Endothelial cell of hepatic sinusoid (primary cell): ENCODE measurements at regions not wholly inside any gene's neighbourhood (a gene's known extent, or its start where the extent isn't known, plus 50 kb on each side); places are given as distances from the start of the nearest gene placed in this dataset.
"Not testable (repeated sequence)": the region's sequence is repeated elsewhere in the genome, so short reads cannot be mapped to it uniquely, and the experiment has no call there.

ENCODE experiments used
- in situ Hi-C: cut with HindIII; loops from 2 replicates; pipeline ENCODE4 v1.10.0; 2017; ENCODE audit warnings: low sequenced_read_pairs

DNA sequence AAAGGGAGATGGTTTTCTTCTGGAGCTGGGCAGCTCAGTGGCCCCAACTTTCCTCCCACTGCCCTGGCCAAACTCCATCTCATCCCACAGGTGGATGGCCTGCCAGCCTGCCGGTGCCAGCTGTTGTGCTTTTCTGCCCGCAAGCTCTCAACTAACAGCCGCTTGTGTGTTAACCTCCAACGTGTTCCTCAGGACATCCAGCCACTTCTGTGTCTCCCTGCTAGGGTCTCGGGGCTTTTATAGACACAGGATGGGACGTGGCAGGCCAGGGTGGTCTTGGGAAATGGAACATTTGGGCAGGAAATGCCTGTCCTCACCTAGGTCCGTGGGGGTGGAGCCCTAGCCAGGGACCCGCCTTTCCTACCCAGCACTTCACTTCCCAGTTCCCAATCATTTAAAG lies 171.1 kb upstream of the RGS17 start:
- in situ Hi-C loops: no loop called here

GRCh38 chr6:153301602-153302001 lies 170.5 kb upstream of the RGS17 start:
- in situ Hi-C loops: no loop called here

DNA sequence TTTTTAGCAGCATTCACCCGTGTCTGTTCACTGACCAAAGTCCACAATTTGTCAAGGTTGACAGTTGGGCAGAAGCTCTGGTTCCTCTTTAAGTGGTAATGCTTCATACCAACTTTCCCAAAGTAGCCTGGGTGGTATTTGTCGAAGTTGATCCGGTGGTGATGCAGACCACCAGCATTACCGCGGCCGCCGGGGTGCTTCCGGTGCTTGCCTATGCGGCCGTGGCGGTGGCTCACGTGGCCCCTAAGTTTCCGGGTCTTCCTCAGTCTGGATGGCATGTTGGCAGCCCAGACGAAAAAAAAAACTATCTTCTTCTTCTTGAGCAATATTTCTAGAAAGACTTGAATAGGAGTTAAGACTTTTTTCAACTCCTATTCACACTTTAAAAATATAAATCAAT lies 151.4 kb upstream of the RGS17 start:
- in situ Hi-C loops: not testable (repeated sequence)

GRCh38 chr6:153275997-153276396 lies 144.9 kb upstream of the RGS17 start:
- in situ Hi-C loops: no loop called here

DNA sequence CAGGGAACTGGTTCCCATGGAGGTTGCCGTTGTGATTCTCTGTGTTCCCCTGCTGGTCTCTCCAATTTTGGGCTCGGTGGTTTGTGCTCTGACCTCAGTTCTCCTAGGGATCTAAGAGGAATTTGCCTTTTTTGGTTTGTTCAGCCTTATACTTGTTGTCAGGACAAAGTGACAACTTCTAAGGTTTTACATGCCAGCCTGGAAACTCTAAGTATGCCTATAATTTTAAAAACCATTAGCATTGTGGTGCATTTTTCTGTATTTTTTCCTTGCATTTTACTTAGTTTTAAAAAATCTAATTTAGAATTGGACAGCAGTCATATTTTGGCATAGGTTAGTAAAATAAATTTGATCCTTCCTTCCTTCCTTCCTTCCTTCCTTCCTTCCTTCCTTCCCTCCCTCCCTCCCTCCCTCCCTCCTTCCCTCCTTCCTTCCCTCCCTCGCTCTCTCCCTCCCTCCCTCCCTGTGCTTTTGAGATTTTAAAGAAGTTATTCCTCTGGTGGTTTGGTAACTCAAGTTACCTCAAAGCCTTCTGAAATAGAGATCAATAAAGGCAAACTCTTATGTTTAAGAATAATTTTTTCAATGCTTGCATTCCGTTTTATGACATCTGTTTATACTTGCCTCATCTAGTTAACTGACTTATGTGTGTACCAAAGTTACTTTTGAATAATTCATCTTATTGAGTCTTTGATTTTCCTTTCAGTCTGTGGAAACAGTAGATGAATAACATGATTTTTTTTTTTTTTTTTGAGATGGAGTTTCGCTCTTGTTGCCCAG lies 141.3 kb upstream of the RGS17 start:
- in situ Hi-C loops: no loop called here

GRCh38 chr6:153263489-153263888 lies 132.4 kb upstream of the RGS17 start:
- in situ Hi-C loops: no loop called here

DNA sequence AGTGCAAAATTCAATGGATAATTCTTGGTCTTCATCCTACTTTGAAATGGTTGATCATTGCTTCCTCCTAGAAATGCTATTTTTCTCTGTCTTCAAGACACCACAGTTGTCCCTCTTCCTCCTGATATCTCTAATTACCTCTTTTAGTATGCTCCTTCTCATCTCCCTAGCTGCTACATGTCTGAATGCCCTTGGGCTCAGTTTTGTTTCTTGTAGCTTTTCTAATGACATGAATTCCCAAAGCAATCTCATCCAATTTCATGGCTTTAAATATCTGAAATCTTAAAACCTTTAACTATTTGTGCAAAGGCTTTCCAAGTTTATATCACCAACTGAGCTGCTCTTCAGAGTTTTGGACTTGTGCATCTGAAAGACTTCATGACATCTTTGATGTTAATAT lies 120.2 kb upstream of the RGS17 start:
- in situ Hi-C loops: no loop called here

GRCh38 chr6:153237670-153238069 lies 106.6 kb upstream of the RGS17 start:
- in situ Hi-C loops: no loop called here

- in situ Hi-C loops: no loop called here
Measured at GRCh38 chr6:153231048-153231646, 100.1 kb upstream of the RGS17 start.

DNA sequence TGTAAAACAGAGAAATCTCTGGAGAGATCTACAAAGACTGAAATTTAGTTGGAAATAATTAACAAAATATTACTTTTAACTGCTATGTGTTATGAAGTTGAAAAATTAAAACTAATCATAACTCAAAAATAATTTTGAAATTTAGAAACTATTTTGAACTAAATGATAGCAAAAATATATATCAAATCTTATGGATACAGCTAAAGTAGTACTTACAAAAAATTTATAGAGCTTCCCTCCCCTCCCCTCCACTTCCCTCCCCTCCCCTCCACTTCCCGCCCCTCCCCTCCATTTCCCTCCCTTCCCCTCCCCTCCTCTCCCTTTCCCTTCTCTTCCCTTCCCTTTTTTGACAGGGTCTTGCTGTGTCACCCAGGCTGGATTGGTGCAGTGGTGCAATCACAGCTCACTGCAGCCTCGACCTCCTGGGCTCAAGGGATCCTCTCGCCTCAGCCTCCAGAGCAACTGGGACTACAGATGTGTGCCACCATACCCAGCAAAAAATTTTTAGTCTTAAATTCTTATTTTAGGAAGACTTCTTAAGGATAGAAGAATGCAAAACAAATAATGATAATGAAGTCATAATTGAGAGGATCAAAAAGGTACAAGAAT lies 87.2 kb upstream of the RGS17 start:
- in situ Hi-C loops: loop anchor here (5.0 kb wide), 1 partner anchor 96 kb away; no protein-coding TSS in a partner anchor

DNA sequence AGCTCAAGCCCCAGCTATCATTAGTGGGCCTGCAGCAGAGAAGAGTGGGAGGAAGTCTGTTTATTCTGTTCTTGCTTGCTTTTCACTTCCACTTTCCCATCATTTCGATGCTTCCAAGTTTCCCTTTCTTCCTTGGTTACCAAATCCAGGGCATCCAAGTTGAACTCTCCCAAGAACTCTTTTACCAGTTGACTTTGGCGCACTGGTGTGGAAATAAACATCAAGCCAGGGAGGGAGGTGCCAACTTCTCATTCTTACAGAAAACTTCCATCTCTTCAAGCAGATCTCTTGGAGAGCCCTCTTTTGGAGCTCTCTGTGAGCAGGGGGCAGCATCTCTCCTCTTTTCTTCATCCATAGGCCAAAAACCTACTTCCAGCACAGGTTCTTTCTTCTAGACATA lies 85.7 kb upstream of the RGS17 start:
- in situ Hi-C loops: loop anchor here (5.0 kb wide), 1 partner anchor 94 kb away; no protein-coding TSS in a partner anchor

DNA sequence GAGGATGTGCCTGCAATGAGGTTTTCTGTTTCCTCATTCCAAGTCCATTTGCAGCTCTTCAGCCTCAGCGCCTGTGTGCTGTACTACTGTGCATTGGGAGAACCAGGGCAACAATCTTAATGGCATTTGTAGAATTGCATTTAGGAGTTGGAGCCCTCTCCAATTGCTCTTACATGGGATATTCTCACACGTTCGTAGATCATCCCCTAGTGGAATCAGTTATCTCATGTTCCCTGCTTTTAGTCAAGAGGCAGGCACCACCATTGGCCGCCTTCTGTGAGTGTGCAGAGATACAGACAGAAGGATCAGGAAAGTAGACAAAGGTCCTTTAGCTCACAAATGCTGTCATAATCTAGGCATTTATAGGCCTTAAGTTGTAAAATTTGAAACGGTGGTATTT lies 84.2 kb upstream of the RGS17 start:
- in situ Hi-C loops: loop anchor here (5.0 kb wide), 1 partner anchor 93 kb away; no protein-coding TSS in a partner anchor

DNA sequence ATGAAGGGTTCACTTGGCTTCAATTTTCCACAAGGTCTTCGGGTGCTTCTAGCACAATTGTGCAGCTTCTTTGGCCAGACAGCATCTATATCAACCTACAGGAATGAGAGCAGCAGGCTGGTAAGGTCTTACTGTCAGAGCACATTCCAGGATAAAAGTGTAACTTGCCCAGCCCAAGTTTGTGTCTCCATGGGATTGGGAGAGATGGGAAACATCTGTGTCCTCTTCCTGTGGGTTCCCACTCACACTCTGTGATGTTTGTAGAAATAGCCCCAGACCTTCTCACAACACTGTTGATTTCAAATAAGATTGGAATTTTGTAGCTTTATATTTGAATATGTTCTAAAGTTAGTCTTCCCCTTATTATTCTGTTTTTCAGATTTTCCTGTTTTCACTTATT lies 83.4 kb upstream of the RGS17 start:
- in situ Hi-C loops: no loop called here

DNA sequence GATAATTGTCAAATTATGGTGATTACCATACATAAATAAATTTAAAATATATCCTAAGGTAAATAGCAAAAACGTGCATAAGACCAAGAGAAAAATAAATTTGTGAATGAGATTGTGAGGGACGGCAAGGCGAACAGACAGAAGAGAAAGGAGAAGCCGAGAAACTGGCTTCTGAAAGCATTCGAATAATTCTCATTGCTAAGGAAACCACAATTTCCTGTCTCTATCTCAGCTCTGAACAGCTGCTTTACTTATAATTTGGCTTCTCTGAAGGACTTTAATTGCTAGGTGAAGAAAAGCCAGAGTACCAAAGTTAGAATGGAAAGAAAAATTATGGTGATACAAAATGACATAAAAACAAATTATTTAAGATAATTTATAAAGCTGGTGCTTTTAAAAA lies 79.0 kb upstream of the RGS17 start:
- in situ Hi-C loops: no loop called here

DNA sequence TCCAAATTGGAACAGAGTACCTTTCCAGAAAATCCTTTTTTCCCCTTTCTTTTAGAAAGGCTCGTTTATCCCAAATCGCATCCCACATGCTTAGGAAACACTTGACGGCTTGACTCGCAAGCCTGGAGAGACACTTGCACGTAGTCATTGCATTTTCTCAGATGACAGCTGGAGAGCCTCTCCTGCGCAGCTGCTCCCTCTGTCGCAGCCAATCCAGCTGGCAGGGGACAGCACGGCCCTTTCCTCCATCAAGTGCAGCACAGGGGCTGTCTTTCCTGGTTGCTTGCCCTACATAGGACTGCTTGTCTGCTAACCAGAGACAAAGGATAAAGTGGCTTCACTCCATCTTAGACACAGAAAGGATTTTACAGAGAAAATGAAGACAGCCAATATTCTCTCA lies 77.6 kb upstream of the RGS17 start:
- in situ Hi-C loops: no loop called here

DNA sequence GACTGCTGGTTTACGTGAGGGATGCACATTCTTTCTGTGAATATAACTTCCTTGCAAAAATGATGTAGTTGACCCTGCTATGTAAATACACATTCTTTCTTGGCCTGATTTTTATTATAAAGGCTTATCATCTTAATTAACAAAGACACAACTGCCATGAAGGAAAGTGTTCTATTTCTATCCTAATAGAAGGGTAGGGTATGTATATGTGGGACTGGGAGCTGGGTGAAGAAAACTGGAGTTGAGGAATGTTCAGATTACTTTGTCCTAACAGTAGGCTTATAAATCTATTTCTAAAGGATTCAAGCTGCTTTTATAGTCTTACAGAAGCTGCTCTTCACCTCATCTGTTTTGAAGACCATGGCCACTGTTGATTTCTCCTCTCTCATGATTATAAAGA lies 76.5 kb upstream of the RGS17 start:
- in situ Hi-C loops: no loop called here

DNA sequence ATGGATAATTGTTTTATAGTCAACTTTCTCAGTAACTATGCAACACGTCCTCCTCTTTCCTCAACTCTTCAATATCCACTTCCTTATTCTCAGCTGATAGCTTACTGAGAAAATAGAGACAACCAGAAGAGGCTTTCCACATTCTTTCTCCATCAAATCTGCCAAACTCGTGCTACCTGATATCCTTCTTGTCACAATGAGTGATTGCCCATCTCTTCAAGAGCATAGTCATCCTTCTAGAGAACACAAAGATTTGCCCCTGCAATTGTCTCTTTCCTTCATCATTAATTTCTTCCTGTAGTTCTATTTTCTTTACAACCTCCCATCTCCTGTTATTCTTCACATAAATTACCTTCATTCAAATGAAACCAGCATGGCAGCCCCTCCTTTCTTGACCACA lies 75.9 kb upstream of the RGS17 start:
- in situ Hi-C loops: no loop called here

- in situ Hi-C loops: no loop called here
Measured at GRCh38 chr6:153192943-153193885, 62.1 kb upstream of the RGS17 start.

GRCh38 chr6:153183925-153184324 lies 52.8 kb upstream of the RGS17 start:
- in situ Hi-C loops: no loop called here
